DND-41 (cell line): ENCODE measurements at regions not wholly inside any gene's neighbourhood (a gene's known extent, or its start where the extent isn't known, plus 50 kb on each side); places are given as distances from the start of the nearest gene placed in this dataset.

Experiments
- ATAC-seq: fragments of 200-7000 bp; cut with Tn5 transposase; 3 replicates; pipeline ENCODE4 v1.9.1; 2021; ENCODE audit warnings: low read depth; ENCODE audit not compliant: insufficient read depth
- DNase-seq: peaks from one replicate; pipeline ENCODE4 v3.0.0-alpha.2; 2020
- H2AFZ ChIP-seq: 2 replicates; pipeline ENCODE4 v1.6.0; 2012; ENCODE audit warnings: low read depth, low read length
- H3K27ac ChIP-seq: 2 replicates; pipeline ENCODE4 v1.5.1; 2012; ENCODE audit warnings: low read length, inconsistent platforms
- H3K27me3 ChIP-seq: fragments of 200-600 bp; sonication (generic); 2 replicates; pipeline ENCODE4 v1.6.0; 2012; ENCODE audit warnings: low read length, mild to moderate bottlenecking, inconsistent platforms; ENCODE audit not compliant: insufficient read depth, poor library complexity
- H3K36me3 ChIP-seq: 2 replicates; pipeline ENCODE4 v1.5.1; 2012; ENCODE audit warnings: low read length, inconsistent platforms; ENCODE audit not compliant: insufficient read depth
- H3K4me1 ChIP-seq: 2 replicates; pipeline ENCODE4 v1.5.1; 2012; ENCODE audit warnings: mild to moderate bottlenecking, low read length; ENCODE audit not compliant: insufficient read depth
- H3K4me2 ChIP-seq: 2 replicates; pipeline ENCODE4 v1.6.0; 2012; ENCODE audit warnings: mild to moderate bottlenecking, moderate library complexity, low read length, inconsistent platforms; ENCODE audit not compliant: insufficient read depth
- H3K4me3 ChIP-seq, 2 experiments: fragments of 200-600 bp in 1 of 2; shearing (Covaris generic) in 1 of 2; 2 replicates each; pipeline ENCODE4 v1.5.1; 2012 to 2016; ENCODE audit warnings: inconsistent platforms in 2 of 2, low read length in 2 of 2, mild to moderate bottlenecking in 2 of 2, low read depth in 1 of 2, moderate library complexity in 1 of 2
- H3K79me2 ChIP-seq: 2 replicates; pipeline ENCODE4 v1.6.0; 2012; ENCODE audit warnings: low read length, inconsistent platforms; ENCODE audit not compliant: insufficient read depth
- H3K9ac ChIP-seq: 2 replicates; pipeline ENCODE4 v1.6.0; 2012; ENCODE audit warnings: low read depth, mild to moderate bottlenecking, inconsistent platforms, low read length, moderate library complexity
- H3K9me3 ChIP-seq: 2 replicates; pipeline ENCODE4 v1.5.1; 2012; ENCODE audit warnings: low read length, moderate library complexity, mild to moderate bottlenecking, inconsistent platforms; ENCODE audit not compliant: insufficient read depth, severe bottlenecking
- H4K20me1 ChIP-seq: 2 replicates; pipeline ENCODE4 v1.6.0; 2012; ENCODE audit warnings: low read length; ENCODE audit not compliant: insufficient read depth
- EZH2 ChIP-seq: IDR thresholded peaks from 3 replicates; pipeline ENCODE4 v1.6.1; 2012; ENCODE audit warnings: borderline replicate concordance, low read depth, mild to moderate bottlenecking, moderate library complexity, low read length, inconsistent platforms; ENCODE audit not compliant: severe bottlenecking
- TF ChIP-seq, protein P1 (sequence below): IDR thresholded peaks from 2 replicates; pipeline ENCODE4 v1.5.1; 2012; ENCODE audit warnings: borderline replicate concordance, low read length, moderate library complexity, mild to moderate bottlenecking; ENCODE audit not compliant: poor library complexity, severe bottlenecking; ENCODE audit errors: extremely low read depth

DNA sequence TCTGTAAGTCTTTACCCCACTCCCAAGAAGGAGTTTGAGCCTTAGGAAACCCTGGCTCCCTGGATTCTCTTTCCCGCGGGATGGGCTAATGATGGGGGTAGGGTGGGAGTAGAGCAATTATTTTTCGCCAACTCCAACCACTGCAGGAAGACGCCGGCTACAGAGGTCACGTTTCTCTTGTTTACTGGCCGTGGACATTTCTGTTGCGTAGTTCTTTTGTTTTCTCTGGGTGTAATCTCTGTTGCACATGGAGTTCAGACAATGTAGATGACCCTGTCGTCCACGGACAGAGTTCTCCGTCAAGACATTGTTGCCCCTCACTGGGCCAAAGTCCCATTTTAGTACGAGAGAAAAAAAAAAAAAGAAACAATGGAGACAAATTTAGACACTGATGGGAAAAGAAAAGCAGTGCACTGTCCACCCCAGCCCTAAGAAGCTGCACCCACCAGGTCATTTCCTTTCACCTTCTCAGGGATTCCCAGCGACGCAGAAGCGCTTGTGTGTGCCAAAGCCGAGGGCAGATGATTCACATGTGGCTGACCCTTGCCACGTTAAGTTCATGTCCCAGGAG is 133.9 kb upstream of the ARGLU1 start:
- Histone ChIP-seq H3K36me3 (no peaks in the 10 kb centered on the region), H2AFZ (no peak overlapping the region)
- TF ChIP-seq, protein P1, sequence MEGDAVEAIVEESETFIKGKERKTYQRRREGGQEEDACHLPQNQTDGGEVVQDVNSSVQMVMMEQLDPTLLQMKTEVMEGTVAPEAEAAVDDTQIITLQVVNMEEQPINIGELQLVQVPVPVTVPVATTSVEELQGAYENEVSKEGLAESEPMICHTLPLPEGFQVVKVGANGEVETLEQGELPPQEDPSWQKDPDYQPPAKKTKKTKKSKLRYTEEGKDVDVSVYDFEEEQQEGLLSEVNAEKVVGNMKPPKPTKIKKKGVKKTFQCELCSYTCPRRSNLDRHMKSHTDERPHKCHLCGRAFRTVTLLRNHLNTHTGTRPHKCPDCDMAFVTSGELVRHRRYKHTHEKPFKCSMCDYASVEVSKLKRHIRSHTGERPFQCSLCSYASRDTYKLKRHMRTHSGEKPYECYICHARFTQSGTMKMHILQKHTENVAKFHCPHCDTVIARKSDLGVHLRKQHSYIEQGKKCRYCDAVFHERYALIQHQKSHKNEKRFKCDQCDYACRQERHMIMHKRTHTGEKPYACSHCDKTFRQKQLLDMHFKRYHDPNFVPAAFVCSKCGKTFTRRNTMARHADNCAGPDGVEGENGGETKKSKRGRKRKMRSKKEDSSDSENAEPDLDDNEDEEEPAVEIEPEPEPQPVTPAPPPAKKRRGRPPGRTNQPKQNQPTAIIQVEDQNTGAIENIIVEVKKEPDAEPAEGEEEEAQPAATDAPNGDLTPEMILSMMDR = no peak
- no peak for TF ChIP-seq EZH2

DNA sequence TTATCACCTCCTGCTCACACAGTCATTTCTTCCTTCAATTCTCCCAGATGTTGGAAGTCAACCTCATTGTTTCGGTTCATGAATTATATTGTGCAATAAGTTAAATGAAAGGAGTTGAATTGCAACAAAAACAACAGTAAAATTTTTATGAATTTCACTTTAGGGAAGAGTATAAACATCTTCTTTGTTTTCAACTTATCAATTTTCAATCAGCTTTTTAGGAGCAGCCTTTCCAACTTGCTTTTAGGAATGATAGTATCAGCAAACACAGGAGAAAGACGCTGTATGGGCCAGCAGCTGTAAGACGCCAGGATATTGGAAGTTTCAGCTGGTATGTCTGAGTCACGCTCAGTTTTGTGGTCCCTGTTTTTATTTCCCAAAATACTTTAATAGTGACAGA is 132.5 kb upstream of the ARGLU1 start:
- no peak for DNase-seq
- Histone ChIP-seq H3K4me1 (no peaks in the 10 kb centered on the region), H3K9ac (no peak overlapping the region), H3K79me2 (no peaks in the 10 kb centered on the region), H3K4me2 (no peak overlapping the region), H3K27me3 (no peaks in the 10 kb centered on the region), H4K20me1 (no peaks in the 10 kb centered on the region), H3K4me3 (no peak overlapping the region), H3K27ac (no peak overlapping the region), H3K9me3 (no peaks in the 10 kb centered on the region), H2AFZ (no peak overlapping the region), H3K36me3 (no peaks in the 10 kb centered on the region)
- ATAC-seq = no peak
- TF ChIP-seq, protein P1 = no peak
- no peak for TF ChIP-seq EZH2

More for the DNA sequence above, 133.9 kb upstream of the ARGLU1 start:
- Histone ChIP-seq H4K20me1 (no peaks in the 10 kb centered on the region), H3K27me3 (no peaks in the 10 kb centered on the region), H3K9ac (no peak overlapping the region), H3K4me3 (no peak overlapping the region), H3K4me2 (no peak overlapping the region), H3K79me2 (no peaks in the 10 kb centered on the region), H3K9me3 (no peaks in the 10 kb centered on the region), H3K4me1 (no peaks in the 10 kb centered on the region), H3K27ac (no peak overlapping the region)
- DNase-seq = no peak
- ATAC-seq = no peak

DNA sequence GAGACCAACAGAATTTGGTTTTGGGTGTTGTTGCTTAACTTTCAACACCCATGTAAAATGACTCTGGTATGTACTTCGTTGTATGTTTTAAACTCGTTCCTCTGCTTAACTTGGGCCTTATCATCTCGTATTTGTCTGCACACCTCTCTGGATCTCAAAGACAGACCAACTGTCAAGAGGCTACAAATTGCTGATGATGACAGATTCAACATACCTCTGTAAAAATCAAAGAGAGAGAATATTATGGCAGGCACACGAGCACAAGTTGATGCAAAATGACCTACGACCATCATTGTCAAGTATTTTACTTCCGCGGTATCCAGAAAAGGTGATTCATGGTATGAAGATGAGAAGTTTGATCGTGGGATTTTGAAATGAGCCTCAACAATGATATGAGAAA is 132.1 kb upstream of the ARGLU1 start:
- Histone ChIP-seq H3K4me2 (no peak overlapping the region), H3K36me3 (no peaks in the 10 kb centered on the region), H4K20me1 (no peaks in the 10 kb centered on the region), H3K9ac (no peak overlapping the region), H3K4me3 (no peak overlapping the region), H3K4me1 (no peaks in the 10 kb centered on the region), H3K27ac (no peak overlapping the region), H3K79me2 (no peaks in the 10 kb centered on the region), H3K27me3 (no peaks in the 10 kb centered on the region), H3K9me3 (no peaks in the 10 kb centered on the region), H2AFZ (no peak overlapping the region)
- no peak for DNase-seq
- no peak for ATAC-seq
- TF ChIP-seq EZH2 = no peak
- TF ChIP-seq, protein P1 = no peak
